H1 (cell line): ENCODE measurements at regions not wholly inside any gene's neighbourhood (a gene's known extent, or its start where the extent isn't known, plus 50 kb on each side); places are given as distances from the start of the nearest gene placed in this dataset.
A peak's percentile ranks its signal among the peaks of the same experiment; 100 is the strongest.

Experiments used
- CTCF ChIA-PET: fragments of 300-600 bp; sonication (Branson Sonifier 250); formaldehyde crosslinking; loops from one replicate; lab custom pipeline; 2021; ENCODE audit not compliant: partially characterized antibody; lab: Charles Lee
- POLR2A ChIA-PET: fragments of 300-600 bp; sonication (Branson Sonifier 250); formaldehyde crosslinking; loops from one replicate; lab custom pipeline; 2021; ENCODE audit warnings: inconsistent platforms; ENCODE audit not compliant: partially characterized antibody; lab: Charles Lee
- DNase-seq, 2 experiments: peaks; one replicate each; pipeline versions ENCODE4 v3.0.0 to v3.0.0-alpha.2; 2010 to 2022; ENCODE audit warnings: low spot score in 2 of 2, low read depth in 1 of 2, mixed read lengths in 1 of 2
- FAIRE-seq: peaks from 2 replicates; lab custom pipeline; 2011; peaks lifted over from hg19 to GRCh38; lab: Jason Lieb, UNC
- H2AFZ ChIP-seq: 2 replicates; pipeline ENCODE4 v1.8.1; 2012; ENCODE audit warnings: low read length, inconsistent platforms
- H2AK5ac ChIP-seq: 2 replicates; pipeline ENCODE4 v1.6.1; 2013; ENCODE audit warnings: low read depth, low read length
- H2BK120ac ChIP-seq: replicated peaks from 2 replicates; pipeline ENCODE3; 2013; ENCODE audit warnings: low read depth, low read length, inconsistent platforms
- H2BK12ac ChIP-seq: 2 replicates; pipeline ENCODE4 v1.6.1; 2013; ENCODE audit warnings: low read depth, low read length
- H2BK15ac ChIP-seq: 2 replicates; pipeline ENCODE4 v1.6.1; 2013; ENCODE audit warnings: low read length
- H2BK20ac ChIP-seq: 2 replicates; pipeline ENCODE4 v1.6.1; 2013; ENCODE audit warnings: low read length
- H2BK5ac ChIP-seq: 2 replicates; pipeline ENCODE4 v1.6.1; 2013; ENCODE audit warnings: low read depth, low read length
- H3K14ac ChIP-seq: 2 replicates; pipeline ENCODE4 v1.6.1; 2013; ENCODE audit warnings: inconsistent platforms; ENCODE audit not compliant: insufficient read length
- H3K18ac ChIP-seq: 2 replicates; pipeline ENCODE4 v1.6.1; 2013; ENCODE audit warnings: low read length; ENCODE audit errors: extremely low read depth
- H3K23ac ChIP-seq: 2 replicates; pipeline ENCODE4 v1.6.1; 2013; ENCODE audit warnings: inconsistent platforms; ENCODE audit not compliant: insufficient read length
- H3K23me2 ChIP-seq: 2 replicates; pipeline ENCODE4 v1.6.1; 2013; ENCODE audit warnings: low read depth, low read length
- H3K27ac ChIP-seq: 2 replicates; pipeline ENCODE4 v1.6.1; 2011; ENCODE audit warnings: low read depth, low read length, inconsistent platforms
- H3K27me3 ChIP-seq, 4 experiments: replicated peaks in 1 of 4; 1 replicate in 1 of 4; 2 replicates in 3 of 4; pipeline versions ENCODE4 v1.6.1 to v1.8.1; 2011 to 2013; ENCODE audit warnings: low read length in 3 of 4, mild to moderate bottlenecking in 3 of 4, inconsistent platforms in 2 of 4, mixed read lengths in 2 of 4, moderate library complexity in 1 of 4; ENCODE audit not compliant: control insufficient read depth in 3 of 4, insufficient read depth in 3 of 4; ENCODE audit errors: extremely low read depth in 1 of 4
- H3K36me3 ChIP-seq, 4 experiments: 2 replicates each; pipeline versions ENCODE4 v1.6.1 to v1.8.1; 2011 to 2013; ENCODE audit warnings: mild to moderate bottlenecking in 4 of 4, low read length in 3 of 4, moderate library complexity in 2 of 4, control low read depth in 1 of 4, inconsistent platforms in 1 of 4; ENCODE audit not compliant: insufficient read depth in 4 of 4, control insufficient read depth in 2 of 4
- H3K4ac ChIP-seq: replicated peaks from 2 replicates; pipeline ENCODE3; 2013; ENCODE audit warnings: low read length, low read depth, mixed read lengths, inconsistent platforms; ENCODE audit not compliant: insufficient read length
- H3K4me1 ChIP-seq, 4 experiments: replicated peaks in 1 of 4; 1 replicate in 1 of 4; 2 replicates in 3 of 4; pipeline versions ENCODE4 v1.6.1 to v1.8.1; 2011 to 2013; ENCODE audit warnings: low read length in 3 of 4, inconsistent platforms in 2 of 4, mixed read lengths in 1 of 4; ENCODE audit not compliant: insufficient read depth in 4 of 4, control insufficient read depth in 3 of 4
- H3K4me2 ChIP-seq, 2 experiments: 2 replicates each; pipeline versions ENCODE4 v1.6.1 to v1.8.1; 2011 to 2013; ENCODE audit warnings: low read depth in 2 of 2, low read length in 2 of 2, control low read depth in 1 of 2, inconsistent platforms in 1 of 2, mild to moderate bottlenecking in 1 of 2; ENCODE audit not compliant: insufficient read depth in 1 of 2
- H3K4me3 ChIP-seq, 4 experiments: fragments of 200-600, 300-600 bp in 1 of 4; sonication (generic), shearing (Covaris generic), sonication (Bioruptor Twin) in 1 of 4; 2 replicates each; pipeline versions ENCODE4 v1.5.1 to v1.8.1; 2011 to 2016; ENCODE audit warnings: low read length in 4 of 4, low read depth in 3 of 4, control low read depth in 2 of 4, inconsistent platforms in 2 of 4, mild to moderate bottlenecking in 2 of 4, mixed read lengths in 1 of 4, moderate library complexity in 1 of 4; ENCODE audit not compliant: insufficient read depth in 2 of 4; ENCODE audit errors: extremely low read depth in 1 of 4
- H3K56ac ChIP-seq: replicated peaks from 2 replicates; pipeline ENCODE3; 2013; ENCODE audit warnings: low read depth, mild to moderate bottlenecking, mixed read lengths, low read length, inconsistent platforms; ENCODE audit not compliant: insufficient read length
- H3K79me1 ChIP-seq: 2 replicates; pipeline ENCODE4 v1.6.1; 2013; ENCODE audit warnings: low read depth, low read length, control low read depth
- H3K79me2 ChIP-seq, 2 experiments: 2 replicates each; pipeline versions ENCODE4 v1.6.1 to v1.8.1; 2012 to 2013; ENCODE audit warnings: low read length in 2 of 2, mild to moderate bottlenecking in 2 of 2, inconsistent platforms in 1 of 2; ENCODE audit not compliant: insufficient read depth in 2 of 2, control insufficient read depth in 1 of 2
- H3K9ac ChIP-seq, 4 experiments: replicated peaks in 1 of 4; 1 replicate in 1 of 4; 2 replicates in 3 of 4; pipeline versions ENCODE4 v1.6.1 to v1.8.1; 2011 to 2013; ENCODE audit warnings: low read depth in 3 of 4, low read length in 3 of 4, control low read depth in 2 of 4, mild to moderate bottlenecking in 2 of 4, moderate library complexity in 2 of 4, inconsistent platforms in 1 of 4; ENCODE audit errors: extremely low read depth in 1 of 4
- H3K9me3 ChIP-seq, 2 experiments: 2 replicates each; pipeline versions ENCODE4 v1.6.1 to v1.8.1; 2012 to 2013; ENCODE audit warnings: mild to moderate bottlenecking in 2 of 2, moderate library complexity in 2 of 2, control low read depth in 1 of 2, inconsistent platforms in 1 of 2, low read depth in 1 of 2, low read length in 1 of 2, mixed read lengths in 1 of 2; ENCODE audit not compliant: insufficient read depth in 2 of 2
- H4K20me1 ChIP-seq, 2 experiments: replicated peaks in 1 of 2; 2 replicates each; pipeline versions ENCODE3 to v1.8.1; 2011 to 2013; ENCODE audit warnings: inconsistent platforms in 2 of 2, low read length in 2 of 2, mild to moderate bottlenecking in 1 of 2; ENCODE audit not compliant: insufficient read depth in 2 of 2, control insufficient read depth in 1 of 2
- H4K5ac ChIP-seq: 2 replicates; pipeline ENCODE4 v1.6.1; 2013; ENCODE audit warnings: low read length, low read depth, mixed read lengths, inconsistent platforms; ENCODE audit not compliant: insufficient read length
- H4K8ac ChIP-seq: 2 replicates; pipeline ENCODE4 v1.8.0; 2013; ENCODE audit warnings: mild to moderate bottlenecking, moderate library complexity, low read length, inconsistent platforms; ENCODE audit not compliant: insufficient read depth; ENCODE audit errors: extremely low read depth
- H4K91ac ChIP-seq: replicated peaks from 2 replicates; pipeline ENCODE3; 2013; ENCODE audit warnings: low read length, mixed read lengths, inconsistent platforms; ENCODE audit not compliant: insufficient read length
- BACH1 ChIP-seq: IDR thresholded peaks from 2 replicates; pipeline ENCODE4 v1.6.1; 2012; ENCODE audit warnings: low read length, improper control_type of control experiment
- CTBP2 ChIP-seq: IDR thresholded peaks from 2 replicates; pipeline ENCODE4 v1.7.0; 2011; ENCODE audit warnings: borderline replicate concordance, mild to moderate bottlenecking, moderate library complexity, mixed read lengths, low read length; ENCODE audit not compliant: insufficient read depth, insufficient read length
- EP300 ChIP-seq, 2 experiments: IDR thresholded peaks; 1 replicate in 1 of 2; 2 replicates in 1 of 2; pipeline ENCODE4 v1.6.1; 2011 to 2012; ENCODE audit warnings: low read depth in 2 of 2, low read length in 2 of 2, mild to moderate bottlenecking in 2 of 2, borderline replicate concordance in 1 of 2, inconsistent platforms in 1 of 2, moderate library complexity in 1 of 2
- JUN ChIP-seq: IDR thresholded peaks from 2 replicates; pipeline ENCODE4 v1.6.1; 2011; ENCODE audit warnings: low read depth, mild to moderate bottlenecking, improper control_type of control experiment, low read length
- PHF8 ChIP-seq: fragments of 200-600 bp; sonication (generic); conservative IDR thresholded peaks from 2 replicates; pipeline ENCODE4 v1.7.1; 2012; ENCODE audit warnings: low read depth, mild to moderate bottlenecking, inconsistent platforms, low read length, moderate library complexity
- SP1 ChIP-seq: IDR thresholded peaks from 2 replicates; pipeline ENCODE4 v1.6.1; 2011; ENCODE audit warnings: low read depth, low read length
- SP2 ChIP-seq: IDR thresholded peaks from 2 replicates; pipeline ENCODE4 v1.6.1; 2012; ENCODE audit warnings: mild to moderate bottlenecking, low read length, inconsistent platforms
- TAF1 ChIP-seq: IDR thresholded peaks from 2 replicates; pipeline ENCODE4 v1.6.1; 2011; ENCODE audit warnings: mild to moderate bottlenecking, low read depth, low read length
- TBP ChIP-seq: IDR thresholded peaks from 2 replicates; pipeline ENCODE4 v1.6.1; 2011; ENCODE audit warnings: low read depth, low read length, improper control_type of control experiment
- USF2 ChIP-seq: IDR thresholded peaks from 2 replicates; pipeline ENCODE4 v1.6.1; 2011; ENCODE audit warnings: low read length, improper control_type of control experiment
- WGBS, 2 experiments: shearing (Covaris generic) in 1 of 2; methylation state at CpG; one replicate each; pipeline versions ENCODE4 v1.1.6 to v1.1.7; 2013 to 2015; ENCODE audit warnings: low lambda C conversion rate in 2 of 2, mixed read lengths in 2 of 2, inconsistent platforms in 1 of 2, low coverage in 1 of 2, missing lambda C conversion rate in 1 of 2; ENCODE audit not compliant: insufficient replicate concordance in 2 of 2, insufficient coverage in 1 of 2, insufficient read length in 1 of 2; ENCODE audit errors: extremely low coverage in 1 of 2, missing lambda C conversion rate in 1 of 2; 5-methylcytosine and 5-hydroxymethylcytosine counted together

GRCh38 chr6:26240157-26241032 lies 124.6 kb upstream of the BTN3A2 start:
- H3K4ac ChIP-seq: peak overlapping the region; percentile 83
- peak overlapping the region; percentile 96 for H3K27ac ChIP-seq
- H3K36me3 ChIP-seq: no peaks in the 10 kb centered on the region
- no peaks in the 10 kb centered on the region for H3K79me1 ChIP-seq
- H2BK120ac ChIP-seq: peak overlapping the region; percentile 31
- H2AFZ ChIP-seq: no peak overlapping the region
- H2BK5ac ChIP-seq: peak overlapping the region; percentile 99
- peaks cover 11% of the 10 kb centered on the region for H3K23me2 ChIP-seq
- WGBS, 2 experiments: 1% methylated on average over 49 of the region's 49 CpGs; no CpG with 5 or more reads in 1 of the 2 experiments
- H4K20me1 ChIP-seq: no peaks in the 10 kb centered on the region
- H3K4me1 ChIP-seq: peaks cover 1 to 8% (median 4%) of the 10 kb centered on the region in 4 experiments; a peak in 6 of 7 replicates
- no peak overlapping the region for H2BK20ac ChIP-seq
- H3K9ac ChIP-seq: peak overlapping the region; percentile 89 to 98 (median 94)
- H2BK12ac ChIP-seq: peak overlapping the region; percentile 40; the same call in 1 of the 2 replicates
- peak overlapping the region; percentile 31 for H4K5ac ChIP-seq
- DNase-seq (peak in 1 of 2 experiments; percentile 78), FAIRE-seq (peak; percentile 78)
- peak overlapping the region; percentile 95 for H3K56ac ChIP-seq
- no peak overlapping the region for H2BK15ac ChIP-seq
- H3K27me3 ChIP-seq: no peaks in the 10 kb centered on the region
- H3K4me3 ChIP-seq: peak overlapping the region; percentile 64 to 96 (median 87)
- peak overlapping the region; percentile 57 for H4K91ac ChIP-seq
- peak overlapping the region; percentile 82 to 86 for H3K4me2 ChIP-seq
- H3K79me2 ChIP-seq: no peaks in the 10 kb centered on the region
- peak overlapping the region; percentile 96 for H3K18ac ChIP-seq
- H3K9me3 ChIP-seq: no peaks in the 10 kb centered on the region
- POLR2A ChIA-PET: interaction anchor here (0.5 to 7.8 kb wide), 20 partner anchors 10 to 1632 kb away, joined by 3 to 97 read pairs (median 6); a partner anchor contains a TSS
- CTCF ChIA-PET: interaction anchor here (1.1 kb wide), 2 partner anchors 30 to 44 kb away, joined by 4 read pairs; a partner anchor contains a TSS
- H3K14ac ChIP-seq: no peak overlapping the region
- H2AK5ac ChIP-seq: peak overlapping the region; percentile 79; the same call in 1 of the 2 replicates
- H3K23ac ChIP-seq: no peak overlapping the region
- peak overlapping the region; percentile 75; the same call in 1 of the 2 replicates for H4K8ac ChIP-seq
- no peak for TF ChIP-seq CTBP2
- no peak for TF ChIP-seq SP2
- TF ChIP-seq BACH1: no peak
- peak in 1 of 2 experiments; percentile 87; a peak in 1 of 3 replicates for TF ChIP-seq EP300 (IDR thresholded peaks at IDR 0.05; ENCODE audit: borderline replicate concordance in 1 of 2, low read depth in 2 of 2, low read length in 2 of 2)
- peak; percentile 95 for TF ChIP-seq TAF1
- peak; percentile 91 for TF ChIP-seq SP1
- TF ChIP-seq TBP: peak; percentile 98
- TF ChIP-seq PHF8: peak; percentile 78
- TF ChIP-seq JUN: no peak
- TF ChIP-seq USF2: no peak
